OCI-LY3 (cell line): ENCODE measurements at regions not wholly inside any gene's neighbourhood (a gene's known extent, or its start where the extent isn't known, plus 50 kb on each side); places are given as distances from the start of the nearest gene placed in this dataset.

Experiments
- H2AFZ ChIP-seq: fragments of 200-600, 300-600 bp; shearing (Covaris generic); 2 replicates; pipeline ENCODE4 v1.6.0; 2014; ENCODE audit warnings: antibody characterized with exemption, low read depth, low read length
- H3K27ac ChIP-seq: fragments of 200-600, 300-600 bp; sonication (generic); 2 replicates; pipeline ENCODE4 v1.5.1; 2014; ENCODE audit warnings: mild to moderate bottlenecking, low read length, moderate library complexity, mixed read lengths
- H3K27me3 ChIP-seq: fragments of 200-600, 300-600 bp; sonication (generic); 2 replicates; pipeline ENCODE4 v1.6.1; 2014; ENCODE audit warnings: low read depth, low read length, mixed read lengths
- H3K36me3 ChIP-seq: fragments of 200-600, 300-600 bp; sonication (generic); replicated peaks from 2 replicates; pipeline ENCODE3; 2014; ENCODE audit warnings: low read depth, low read length, mixed read lengths
- H3K4me1 ChIP-seq: fragments of 300-600, 200-600 bp; sonication (generic); 2 replicates; pipeline ENCODE4 v1.6.1; 2014; ENCODE audit warnings: low read length, mixed read lengths
- H3K4me2 ChIP-seq: fragments of 200-600, 300-600 bp; sonication (generic); 2 replicates; pipeline ENCODE4 v1.6.1; 2014; ENCODE audit warnings: low read length, mixed read lengths
- H3K4me3 ChIP-seq: fragments of 300-600, 200-600 bp; sonication (generic); 2 replicates; pipeline ENCODE4 v1.5.1; 2014; ENCODE audit warnings: antibody characterized with exemption, mild to moderate bottlenecking, low read length, moderate library complexity
- H3K79me2 ChIP-seq: fragments of 300-600, 200-600 bp; shearing (Covaris generic); 2 replicates; pipeline ENCODE4 v1.6.1; 2014; ENCODE audit warnings: mild to moderate bottlenecking, low read length, mixed read lengths
- H3K9ac ChIP-seq: fragments of 300-600, 200-600 bp; shearing (Covaris generic); 2 replicates; pipeline ENCODE4 v1.6.0; 2014; ENCODE audit warnings: mild to moderate bottlenecking, low read length, moderate library complexity
- H3K9me3 ChIP-seq: fragments of 200-600, 300-600 bp; shearing (Covaris generic); 2 replicates; pipeline ENCODE4 v1.6.1; 2014; ENCODE audit warnings: low read length, mixed read lengths; ENCODE audit not compliant: insufficient read depth
- H4K20me1 ChIP-seq: fragments of 200-600, 300-600 bp; sonication (generic); 2 replicates; pipeline ENCODE4 v1.6.1; 2016; ENCODE audit warnings: low read length, mixed read lengths; ENCODE audit not compliant: insufficient read depth
- CTCF ChIP-seq: fragments of 200-600, 300-600 bp; sonication (generic); IDR thresholded peaks from 2 replicates; pipeline ENCODE4 v1.5.1; 2014; ENCODE audit warnings: antibody characterized with exemption, low read length, low read depth
- EZH2phosphoT487 ChIP-seq: fragments of 200-600 bp; shearing (Covaris generic); IDR thresholded peaks from 2 replicates; pipeline ENCODE4 v1.6.1; 2018; ENCODE audit warnings: antibody characterized with exemption, mixed run types, low read depth

GRCh38 chr6:167714152-167714551, 112.6 kb upstream of the AFDN start:
- H3K27ac ChIP-seq, result no peak overlapping the region
- H3K9ac ChIP-seq, result no peak overlapping the region
- no peak overlapping the region for H3K4me3 ChIP-seq
- no peaks in the 10 kb centered on the region for H3K9me3 ChIP-seq
- no peaks in the 10 kb centered on the region for H3K36me3 ChIP-seq
- no peak overlapping the region for H2AFZ ChIP-seq
- H3K4me1 ChIP-seq, result peaks cover 6% of the 10 kb centered on the region
- H3K79me2 ChIP-seq, result no peaks in the 10 kb centered on the region
- no peaks in the 10 kb centered on the region for H4K20me1 ChIP-seq
- peaks cover 53% of the 10 kb centered on the region for H3K27me3 ChIP-seq
- H3K4me2 ChIP-seq, result no peak overlapping the region
- no peak for TF ChIP-seq CTCF
- TF ChIP-seq EZH2phosphoT487, result no peak

- Histone ChIP-seq H3K27ac (no peak overlapping the region), H3K4me2 (no peak overlapping the region), H3K4me3 (no peak overlapping the region), H3K79me2 (no peaks in the 10 kb centered on the region), H3K9ac (no peak overlapping the region), H3K4me1 (no peaks in the 10 kb centered on the region), H3K9me3 (no peaks in the 10 kb centered on the region), H2AFZ (no peak overlapping the region), H4K20me1 (no peaks in the 10 kb centered on the region), H3K27me3 (peaks cover 44% of the 10 kb centered on the region), H3K36me3 (no peaks in the 10 kb centered on the region)
- no peak for TF ChIP-seq CTCF
Observed at GRCh38 chr6:167717455-167717854, 109.3 kb upstream of the AFDN start.

GRCh38 chr6:167717867-167718266, 108.8 kb upstream of the AFDN start:
- Histone ChIP-seq H3K4me1 (no peaks in the 10 kb centered on the region), H3K4me3 (no peak overlapping the region), H3K9me3 (no peaks in the 10 kb centered on the region), H3K79me2 (no peaks in the 10 kb centered on the region), H2AFZ (no peak overlapping the region), H3K27me3 (peaks cover 44% of the 10 kb centered on the region), H3K9ac (no peak overlapping the region), H4K20me1 (no peaks in the 10 kb centered on the region), H3K4me2 (no peak overlapping the region), H3K36me3 (no peaks in the 10 kb centered on the region), H3K27ac (no peak overlapping the region)
- TF ChIP-seq CTCF, result no peak
- TF ChIP-seq EZH2phosphoT487, result no peak

- no peaks in the 10 kb centered on the region for H4K20me1 ChIP-seq
- no peaks in the 10 kb centered on the region for H3K9me3 ChIP-seq
- H3K9ac ChIP-seq, result no peak overlapping the region
- no peaks in the 10 kb centered on the region for H3K79me2 ChIP-seq
- no peak overlapping the region for H3K27ac ChIP-seq
- H3K4me3 ChIP-seq, result no peak overlapping the region
- TF ChIP-seq CTCF (no peak), EZH2phosphoT487 (no peak)
- H3K4me1 ChIP-seq, result no peaks in the 10 kb centered on the region
- no peaks in the 10 kb centered on the region for H3K36me3 ChIP-seq
- H3K4me2 ChIP-seq, result no peak overlapping the region
- H2AFZ ChIP-seq, result no peak overlapping the region
- H3K27me3 ChIP-seq, result peaks cover 31% of the 10 kb centered on the region
Observed at GRCh38 chr6:167719920-167720319, 106.8 kb upstream of the AFDN start.
